OCI-LY1 (cell line): ENCODE measurements at regions not wholly inside any gene's neighbourhood (a gene's known extent, or its start where the extent isn't known, plus 50 kb on each side); places are given as distances from the start of the nearest gene placed in this dataset.
A peak's percentile ranks its signal among the peaks of the same experiment; 100 is the strongest.
"Not testable (repeated sequence)": the region's sequence is repeated elsewhere in the genome, so short reads cannot be mapped to it uniquely, and the experiment has no call there.

ENCODE experiments used
- H2AFZ ChIP-seq: fragments of 200-600 bp; sonication (generic), shearing (Covaris generic); 2 replicates; pipeline ENCODE4 v1.6.0; 2014; ENCODE audit warnings: antibody characterized with exemption, mild to moderate bottlenecking, low read length
- H3F3A ChIP-seq: fragments of 200-600 bp; sonication (generic), shearing (Covaris generic); 2 replicates; pipeline ENCODE4 v1.6.0; 2014; ENCODE audit warnings: mild to moderate bottlenecking, antibody characterized with exemption, low read length, moderate library complexity; ENCODE audit not compliant: insufficient read depth
- H3K27ac ChIP-seq: fragments of 200-600 bp; sonication (generic); 2 replicates; pipeline ENCODE4 v1.5.1; 2014; ENCODE audit warnings: low read length, mixed run types, mild to moderate bottlenecking, low read depth; ENCODE audit not compliant: poor library complexity, severe bottlenecking
- H3K27me3 ChIP-seq: fragments of 200-600 bp; sonication (generic); 2 replicates; pipeline ENCODE4 v1.6.0; 2014; ENCODE audit warnings: antibody characterized with exemption, mild to moderate bottlenecking, low read length, moderate library complexity; ENCODE audit not compliant: insufficient read depth
- H3K36me3 ChIP-seq: fragments of 200-600 bp; sonication (generic); 2 replicates; pipeline ENCODE4 v1.6.1; 2014; ENCODE audit warnings: mild to moderate bottlenecking, antibody characterized with exemption, low read length, moderate library complexity, mixed read lengths; ENCODE audit not compliant: insufficient read depth
- H3K4me1 ChIP-seq: fragments of 200-600 bp; sonication (generic); 2 replicates; pipeline ENCODE4 v1.5.1; 2014; ENCODE audit warnings: mild to moderate bottlenecking, low read length, moderate library complexity; ENCODE audit not compliant: insufficient read depth, severe bottlenecking
- H3K4me2 ChIP-seq: fragments of 200-600 bp; sonication (generic), shearing (Covaris generic); 2 replicates; pipeline ENCODE4 v1.6.1; 2014; ENCODE audit warnings: low read length
- H3K4me3 ChIP-seq: fragments of 200-600 bp; sonication (generic); 2 replicates; pipeline ENCODE4 v1.5.1; 2014; ENCODE audit warnings: low read length, low read depth, mild to moderate bottlenecking, mixed read lengths; ENCODE audit not compliant: poor library complexity, severe bottlenecking
- H3K79me2 ChIP-seq: fragments of 200-600 bp; shearing (Covaris generic); 2 replicates; pipeline ENCODE4 v1.6.1; 2016; ENCODE audit warnings: mixed run types, low read length, mixed read lengths; ENCODE audit not compliant: insufficient read depth
- H3K9ac ChIP-seq: fragments of 200-600 bp; sonication (generic), shearing (Covaris generic); 2 replicates; pipeline ENCODE4 v1.6.1; 2014; ENCODE audit warnings: mild to moderate bottlenecking, low read length, mixed read lengths
- H3K9me2 ChIP-seq: fragments of 200-600 bp; sonication (generic), shearing (Covaris generic); 2 replicates; pipeline ENCODE4 v1.6.1; 2014; ENCODE audit warnings: low read depth, mild to moderate bottlenecking, low read length, mixed read lengths
- H3K9me3 ChIP-seq: fragments of 200-600 bp; shearing (Covaris generic); 2 replicates; pipeline ENCODE4 v1.6.1; 2014; ENCODE audit warnings: low read length, mixed read lengths
- H4K20me1 ChIP-seq: fragments of 200-600 bp; sonication (generic), shearing (Covaris generic); 2 replicates; pipeline ENCODE4 v1.6.0; 2016; ENCODE audit warnings: mild to moderate bottlenecking, low read length; ENCODE audit not compliant: insufficient read depth
- EZH2 ChIP-seq: fragments of 200-600 bp; sonication (generic), shearing (Covaris generic); IDR thresholded peaks from 2 replicates; pipeline ENCODE4 v1.8.0; 2017; ENCODE audit warnings: borderline replicate concordance, mixed run types, mild to moderate bottlenecking, antibody characterized with exemption, low read length, moderate library complexity, mixed read lengths
- TF ChIP-seq, protein P1 (sequence below): fragments of 200-600 bp; sonication (generic), shearing (Covaris generic); IDR thresholded peaks from 2 replicates; pipeline ENCODE4 v1.5.1; 2017; ENCODE audit warnings: mild to moderate bottlenecking, antibody characterized with exemption, low read length, moderate library complexity, mixed read lengths

DNA sequence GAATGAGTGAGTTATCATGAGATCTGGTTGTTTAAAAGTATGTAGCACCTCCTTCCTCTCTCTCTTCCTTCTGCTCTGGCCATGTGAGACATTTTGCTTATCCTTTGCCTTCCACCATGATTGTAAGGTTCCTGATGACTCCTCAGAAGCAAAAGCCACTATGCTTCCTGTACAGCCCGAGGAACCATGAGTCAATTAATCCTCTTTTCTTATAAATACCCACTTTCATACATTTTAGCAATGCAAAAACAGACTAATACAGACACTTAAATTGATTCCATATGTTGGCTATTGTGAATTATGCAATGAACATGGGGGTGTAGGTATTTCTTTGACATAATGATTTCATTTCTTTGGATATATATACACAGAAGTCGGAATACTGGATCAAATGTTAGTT, 792.8 kb upstream of the EYS start:
- Histone ChIP-seq H3K4me3 (no peak overlapping the region), H3K79me2 (no peaks in the 10 kb centered on the region), H3F3A (no peaks in the 10 kb centered on the region), H3K9ac (no peak overlapping the region), H3K27me3 (no peaks in the 10 kb centered on the region), H3K9me3 (no peaks in the 10 kb centered on the region), H3K27ac (no peak overlapping the region), H2AFZ (no peak overlapping the region), H3K4me2 (no peak overlapping the region), H3K4me1 (no peaks in the 10 kb centered on the region), H4K20me1 (no peaks in the 10 kb centered on the region), H3K9me2 (no peaks in the 10 kb centered on the region), H3K36me3 (no peaks in the 10 kb centered on the region)
- TF ChIP-seq, protein P1, sequence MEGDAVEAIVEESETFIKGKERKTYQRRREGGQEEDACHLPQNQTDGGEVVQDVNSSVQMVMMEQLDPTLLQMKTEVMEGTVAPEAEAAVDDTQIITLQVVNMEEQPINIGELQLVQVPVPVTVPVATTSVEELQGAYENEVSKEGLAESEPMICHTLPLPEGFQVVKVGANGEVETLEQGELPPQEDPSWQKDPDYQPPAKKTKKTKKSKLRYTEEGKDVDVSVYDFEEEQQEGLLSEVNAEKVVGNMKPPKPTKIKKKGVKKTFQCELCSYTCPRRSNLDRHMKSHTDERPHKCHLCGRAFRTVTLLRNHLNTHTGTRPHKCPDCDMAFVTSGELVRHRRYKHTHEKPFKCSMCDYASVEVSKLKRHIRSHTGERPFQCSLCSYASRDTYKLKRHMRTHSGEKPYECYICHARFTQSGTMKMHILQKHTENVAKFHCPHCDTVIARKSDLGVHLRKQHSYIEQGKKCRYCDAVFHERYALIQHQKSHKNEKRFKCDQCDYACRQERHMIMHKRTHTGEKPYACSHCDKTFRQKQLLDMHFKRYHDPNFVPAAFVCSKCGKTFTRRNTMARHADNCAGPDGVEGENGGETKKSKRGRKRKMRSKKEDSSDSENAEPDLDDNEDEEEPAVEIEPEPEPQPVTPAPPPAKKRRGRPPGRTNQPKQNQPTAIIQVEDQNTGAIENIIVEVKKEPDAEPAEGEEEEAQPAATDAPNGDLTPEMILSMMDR, result no peak
- TF ChIP-seq EZH2, result no peak

DNA sequence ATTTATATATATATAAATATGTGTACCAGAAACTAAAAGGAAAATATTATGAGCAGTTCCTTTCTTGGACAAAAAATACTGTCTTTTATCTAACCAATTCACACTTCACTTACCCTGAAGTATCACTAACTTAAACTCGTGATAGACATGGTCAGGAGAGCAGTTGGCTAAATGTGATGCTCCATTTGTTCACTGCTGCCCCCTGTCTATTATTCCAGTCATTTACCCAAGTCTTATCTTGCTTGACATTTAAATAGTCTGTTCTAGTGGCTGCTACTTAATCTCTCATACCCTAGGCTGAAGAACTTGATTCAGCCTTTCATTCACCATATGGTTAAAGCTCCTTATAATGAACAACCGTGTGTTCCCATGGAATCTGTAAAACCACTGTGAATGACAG, 789.6 kb upstream of the EYS start:
- Histone ChIP-seq H2AFZ (no peak overlapping the region), H3K79me2 (no peaks in the 10 kb centered on the region), H3K27ac (no peak overlapping the region), H3K27me3 (no peaks in the 10 kb centered on the region), H3K9me3 (no peaks in the 10 kb centered on the region), H3F3A (no peaks in the 10 kb centered on the region), H3K9ac (no peak overlapping the region), H3K9me2 (no peaks in the 10 kb centered on the region), H3K4me3 (no peak overlapping the region), H3K4me1 (no peaks in the 10 kb centered on the region), H3K4me2 (no peak overlapping the region), H4K20me1 (no peaks in the 10 kb centered on the region), H3K36me3 (no peaks in the 10 kb centered on the region)
- no peak for TF ChIP-seq EZH2
- TF ChIP-seq, protein P1, result peak; percentile 56

DNA sequence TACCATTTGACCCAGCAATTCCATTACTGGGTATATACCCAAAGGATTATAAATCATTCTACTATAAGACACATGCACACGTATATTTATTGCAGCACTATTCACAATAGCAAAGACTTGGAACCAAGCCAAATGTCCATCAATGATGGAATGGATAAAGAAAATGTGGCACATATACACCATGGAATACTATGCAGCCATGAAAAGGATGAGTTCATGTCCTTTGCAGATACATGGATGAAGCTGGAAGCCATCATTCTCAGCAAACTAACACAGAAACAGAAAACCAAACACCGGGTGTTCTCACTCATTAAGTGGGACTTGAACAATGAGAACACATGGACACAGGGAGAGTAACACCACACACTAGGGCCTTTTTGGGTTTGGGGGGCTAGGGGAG, 787.6 kb upstream of the EYS start:
- not testable (repeated sequence) for H3K27me3 ChIP-seq, H3K27ac ChIP-seq, H2AFZ ChIP-seq, H3F3A ChIP-seq, H3K9ac ChIP-seq, H4K20me1 ChIP-seq, H3K4me1 ChIP-seq, H3K4me2 ChIP-seq, H3K9me3 ChIP-seq, H3K4me3 ChIP-seq, H3K36me3 ChIP-seq, H3K79me2 ChIP-seq, H3K9me2 ChIP-seq

DNA sequence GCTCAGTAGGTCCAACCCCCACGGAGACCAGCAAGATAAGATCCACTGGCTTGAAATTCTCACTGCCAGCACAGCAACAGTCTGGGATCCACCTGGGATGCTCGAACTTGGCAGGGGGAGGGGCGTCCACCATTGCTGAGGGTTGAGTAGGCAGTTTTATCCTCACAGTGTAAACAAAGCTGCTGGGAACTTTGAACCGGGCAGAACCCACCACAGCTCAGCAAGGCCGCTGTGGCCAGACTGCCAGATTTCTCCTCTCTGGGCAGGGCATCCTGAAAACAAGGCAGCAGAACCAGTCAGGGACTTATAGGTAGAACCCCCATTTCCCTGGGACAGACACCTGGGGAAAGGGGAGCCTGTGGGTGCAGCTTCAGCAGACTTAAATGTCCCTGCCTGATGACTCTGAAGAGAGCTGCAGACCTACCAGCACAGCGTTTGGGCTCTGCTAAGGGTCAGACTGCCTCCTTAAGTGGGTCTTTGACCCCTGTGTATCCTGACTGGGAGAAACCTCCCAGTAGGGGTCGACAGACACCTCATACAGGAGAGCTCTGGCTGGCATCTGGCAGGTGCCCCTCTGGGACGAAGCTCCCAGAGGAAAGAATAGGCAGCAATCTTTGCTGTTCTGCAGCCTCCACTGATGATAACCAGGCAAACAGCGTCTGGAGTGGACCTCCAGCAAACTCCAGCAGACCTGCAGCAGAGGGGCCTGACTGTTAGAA, 782.4 kb upstream of the EYS start:
- no peak overlapping the region for H2AFZ ChIP-seq

More for the DNA sequence above, 782.4 kb upstream of the EYS start:
- no peak overlapping the region for H3K4me3 ChIP-seq
- no peaks in the 10 kb centered on the region for H3K9me3 ChIP-seq
- no peaks in the 10 kb centered on the region for H3F3A ChIP-seq
- no peak overlapping the region for H3K27ac ChIP-seq
- no peaks in the 10 kb centered on the region for H3K9me2 ChIP-seq
- H3K4me1 ChIP-seq, result no peaks in the 10 kb centered on the region
- no peaks in the 10 kb centered on the region for H3K79me2 ChIP-seq
- no peaks in the 10 kb centered on the region for H4K20me1 ChIP-seq
- H3K9ac ChIP-seq, result no peak overlapping the region
- TF ChIP-seq EZH2, result no peak
- TF ChIP-seq, protein P1, result no peak
- H3K36me3 ChIP-seq, result no peaks in the 10 kb centered on the region
- H3K27me3 ChIP-seq, result no peaks in the 10 kb centered on the region
- no peak overlapping the region for H3K4me2 ChIP-seq
